ENCODE measurements at regions not wholly inside any gene's neighbourhood (a gene's known extent, or its start where the extent isn't known, plus 50 kb on each side); places are given as distances from the start of the nearest gene placed in this dataset.

- Histone ChIP-seq H3K9me3 (no peaks in the 10 kb centered on the region), H3K27ac (no peak overlapping the region), H3K4me3 (no peak overlapping the region), H3K27me3 (no peaks in the 10 kb centered on the region), H3K36me3 (ENCODE audit: low read depth, missing control alignments) (no peaks in the 10 kb centered on the region), H3K4me1 (no peaks in the 10 kb centered on the region)
- 60 to 83% methylated on average over 1 of the region's 1 CpG for WGBS, 2 donors
- intact Hi-C loops (cut with DNase I; ENCODE audit: low total_unique reads) = no loop called here
- no peak for DNase-seq
- TF ChIP-seq POLR2A (IDR thresholded peaks at IDR 0.05) = no peak
- TF ChIP-seq, protein P1, sequence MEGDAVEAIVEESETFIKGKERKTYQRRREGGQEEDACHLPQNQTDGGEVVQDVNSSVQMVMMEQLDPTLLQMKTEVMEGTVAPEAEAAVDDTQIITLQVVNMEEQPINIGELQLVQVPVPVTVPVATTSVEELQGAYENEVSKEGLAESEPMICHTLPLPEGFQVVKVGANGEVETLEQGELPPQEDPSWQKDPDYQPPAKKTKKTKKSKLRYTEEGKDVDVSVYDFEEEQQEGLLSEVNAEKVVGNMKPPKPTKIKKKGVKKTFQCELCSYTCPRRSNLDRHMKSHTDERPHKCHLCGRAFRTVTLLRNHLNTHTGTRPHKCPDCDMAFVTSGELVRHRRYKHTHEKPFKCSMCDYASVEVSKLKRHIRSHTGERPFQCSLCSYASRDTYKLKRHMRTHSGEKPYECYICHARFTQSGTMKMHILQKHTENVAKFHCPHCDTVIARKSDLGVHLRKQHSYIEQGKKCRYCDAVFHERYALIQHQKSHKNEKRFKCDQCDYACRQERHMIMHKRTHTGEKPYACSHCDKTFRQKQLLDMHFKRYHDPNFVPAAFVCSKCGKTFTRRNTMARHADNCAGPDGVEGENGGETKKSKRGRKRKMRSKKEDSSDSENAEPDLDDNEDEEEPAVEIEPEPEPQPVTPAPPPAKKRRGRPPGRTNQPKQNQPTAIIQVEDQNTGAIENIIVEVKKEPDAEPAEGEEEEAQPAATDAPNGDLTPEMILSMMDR (IDR thresholded peaks at IDR 0.05) = no peak
These were observed 571.4 kb upstream of the IGFBP3 start for GRCh38 chr7:46492466-46492865.

DNA sequence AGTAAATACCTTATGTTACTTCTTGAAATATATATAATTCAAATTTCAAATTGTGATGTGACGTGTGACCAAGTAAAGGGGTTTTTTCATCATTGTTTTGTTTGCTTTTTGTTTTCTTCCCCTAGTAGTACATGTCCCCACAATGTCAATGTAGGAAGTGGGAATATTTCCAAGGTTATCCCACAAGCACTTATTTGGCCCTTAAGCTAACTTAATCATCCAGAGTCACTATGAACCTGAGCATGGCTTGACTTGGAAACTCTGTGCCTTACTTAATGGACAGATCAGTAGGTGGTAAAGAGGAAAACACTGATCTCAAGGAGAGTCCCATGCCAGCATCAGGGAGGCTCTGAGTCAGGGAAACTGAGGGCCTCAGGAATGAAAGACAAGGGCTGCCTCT is 569.3 kb upstream of the IGFBP3 start:
- Histone ChIP-seq H3K27me3 (no peaks in the 10 kb centered on the region), H3K9me3 (no peaks in the 10 kb centered on the region), H3K36me3 (ENCODE audit: low read depth, missing control alignments) (no peaks in the 10 kb centered on the region), H3K4me3 (no peak overlapping the region), H3K27ac (no peak overlapping the region), H3K4me1 (no peaks in the 10 kb centered on the region)
- no peak for DNase-seq
- WGBS, 2 donors = 82 to 92% methylated on average over 1 of the region's 1 CpG
- TF ChIP-seq, protein P1 (IDR thresholded peaks at IDR 0.05) = no peak
- TF ChIP-seq POLR2A (IDR thresholded peaks at IDR 0.05) = no peak
- intact Hi-C loops (cut with DNase I; ENCODE audit: low total_unique reads) = no loop called here

DNA sequence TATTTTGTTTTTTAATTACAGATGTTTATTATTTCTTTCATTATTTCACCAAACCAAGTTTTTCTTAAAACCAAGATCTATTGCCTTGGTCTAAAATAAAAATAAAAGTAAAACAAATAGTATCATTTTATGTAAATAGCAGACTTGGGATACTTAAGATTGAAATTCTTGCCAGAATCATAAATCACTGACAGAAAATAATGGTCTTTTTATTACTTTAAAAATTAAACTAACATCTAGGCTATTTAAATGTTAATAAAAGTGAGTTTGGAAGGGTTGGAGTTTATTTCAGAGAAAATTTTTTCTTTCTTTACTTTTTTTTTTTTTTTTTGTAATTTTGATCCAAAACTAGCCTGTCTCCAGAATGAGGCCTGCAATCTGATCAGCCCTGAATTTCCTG is 568.0 kb upstream of the IGFBP3 start:
- H3K27ac ChIP-seq = no peak overlapping the region
- no peak for TF ChIP-seq POLR2A (IDR thresholded peaks at IDR 0.05)
- TF ChIP-seq, protein P1 (IDR thresholded peaks at IDR 0.05) = no peak
- intact Hi-C loops (cut with DNase I; ENCODE audit: low total_unique reads) = no loop called here

GRCh38 chr7:46488607-46489006 is 567.5 kb upstream of the IGFBP3 start:
- TF ChIP-seq, protein P1 (IDR thresholded peaks at IDR 0.05) = no peak
- no peak for TF ChIP-seq POLR2A (IDR thresholded peaks at IDR 0.05)
- no peak for DNase-seq
- no peak overlapping the region for H3K4me3 ChIP-seq
- no peaks in the 10 kb centered on the region for H3K36me3 ChIP-seq (ENCODE audit: low read depth, missing control alignments)
- H3K27ac ChIP-seq = no peak overlapping the region
- no peaks in the 10 kb centered on the region for H3K4me1 ChIP-seq
- no peaks in the 10 kb centered on the region for H3K9me3 ChIP-seq
- intact Hi-C loops (cut with DNase I; ENCODE audit: low total_unique reads) = no loop called here
- 44 to 53% methylated on average over 2 of the region's 2 CpGs for WGBS, 2 donors
- H3K27me3 ChIP-seq = no peaks in the 10 kb centered on the region

More for the DNA sequence above, 568.0 kb upstream of the IGFBP3 start:
- no peak for DNase-seq
- Histone ChIP-seq H3K27me3 (no peaks in the 10 kb centered on the region), H3K9me3 (no peaks in the 10 kb centered on the region), H3K36me3 (ENCODE audit: low read depth, missing control alignments) (no peaks in the 10 kb centered on the region), H3K4me1 (no peaks in the 10 kb centered on the region), H3K4me3 (no peak overlapping the region)

DNA sequence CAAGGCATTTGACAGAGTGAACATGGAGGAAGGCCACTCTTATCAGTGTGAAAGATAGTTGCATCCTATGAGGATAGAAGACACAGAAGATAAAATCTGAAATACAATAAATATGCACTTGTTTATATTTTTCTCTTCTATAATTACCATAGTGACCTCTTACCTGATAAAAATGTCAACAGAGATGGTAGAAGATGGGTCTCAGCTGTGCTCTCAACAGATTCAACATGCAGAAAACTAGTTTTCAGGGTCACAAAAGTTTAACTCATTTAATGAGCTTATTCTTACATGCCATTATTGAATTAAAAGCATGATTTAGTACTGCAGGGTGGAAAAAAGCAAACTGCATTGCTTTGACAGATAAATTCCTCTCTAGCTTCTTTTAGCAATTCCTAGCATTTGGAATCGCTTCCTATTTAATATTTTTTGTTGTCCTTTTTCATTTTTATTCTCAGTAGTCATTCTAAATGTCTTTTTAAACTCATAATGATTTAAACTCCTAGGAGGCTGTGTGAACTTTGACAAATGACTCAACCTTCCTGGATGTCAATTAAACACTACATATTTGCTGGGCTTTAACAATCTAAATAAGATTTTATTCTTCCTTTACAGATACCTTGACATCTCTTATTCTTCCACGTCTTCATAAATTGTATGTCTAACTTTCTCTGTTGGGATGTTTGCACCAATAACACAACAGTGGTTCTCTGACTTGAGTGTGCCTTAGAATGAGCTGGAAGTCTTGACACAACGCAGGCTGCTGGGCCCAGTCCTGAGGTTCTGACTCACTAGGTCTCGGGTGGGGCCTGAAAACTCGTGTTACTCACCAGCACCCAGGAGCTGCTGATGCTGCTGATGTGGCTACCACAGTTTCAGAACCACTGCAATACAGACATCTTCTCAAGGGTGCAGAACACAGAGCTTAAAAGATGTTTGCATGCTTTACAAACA is 565.5 kb upstream of the IGFBP3 start:
- Histone ChIP-seq H3K4me3 (no peak overlapping the region), H3K9me3 (no peaks in the 10 kb centered on the region), H3K27ac (no peak overlapping the region), H3K27me3 (no peaks in the 10 kb centered on the region), H3K36me3 (ENCODE audit: low read depth, missing control alignments) (no peaks in the 10 kb centered on the region), H3K4me1 (no peaks in the 10 kb centered on the region)
- intact Hi-C loops (cut with DNase I; ENCODE audit: low total_unique reads) = no loop called here
- TF ChIP-seq POLR2A (IDR thresholded peaks at IDR 0.05) = no peak
- TF ChIP-seq, protein P1 (IDR thresholded peaks at IDR 0.05) = no peak
- no peak for DNase-seq
- 60 to 74% methylated on average over 5 of the region's 5 CpGs for WGBS, 2 donors
